ENCODE measurements at regions not wholly inside any gene's neighbourhood (a gene's known extent, or its start where the extent isn't known, plus 50 kb on each side); places are given as distances from the start of the nearest gene placed in this dataset.

GRCh38 chr7:106463851-106464611 is 179.2 kb upstream of the NAMPT start:
- TF ChIP-seq, protein P1, sequence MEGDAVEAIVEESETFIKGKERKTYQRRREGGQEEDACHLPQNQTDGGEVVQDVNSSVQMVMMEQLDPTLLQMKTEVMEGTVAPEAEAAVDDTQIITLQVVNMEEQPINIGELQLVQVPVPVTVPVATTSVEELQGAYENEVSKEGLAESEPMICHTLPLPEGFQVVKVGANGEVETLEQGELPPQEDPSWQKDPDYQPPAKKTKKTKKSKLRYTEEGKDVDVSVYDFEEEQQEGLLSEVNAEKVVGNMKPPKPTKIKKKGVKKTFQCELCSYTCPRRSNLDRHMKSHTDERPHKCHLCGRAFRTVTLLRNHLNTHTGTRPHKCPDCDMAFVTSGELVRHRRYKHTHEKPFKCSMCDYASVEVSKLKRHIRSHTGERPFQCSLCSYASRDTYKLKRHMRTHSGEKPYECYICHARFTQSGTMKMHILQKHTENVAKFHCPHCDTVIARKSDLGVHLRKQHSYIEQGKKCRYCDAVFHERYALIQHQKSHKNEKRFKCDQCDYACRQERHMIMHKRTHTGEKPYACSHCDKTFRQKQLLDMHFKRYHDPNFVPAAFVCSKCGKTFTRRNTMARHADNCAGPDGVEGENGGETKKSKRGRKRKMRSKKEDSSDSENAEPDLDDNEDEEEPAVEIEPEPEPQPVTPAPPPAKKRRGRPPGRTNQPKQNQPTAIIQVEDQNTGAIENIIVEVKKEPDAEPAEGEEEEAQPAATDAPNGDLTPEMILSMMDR (IDR thresholded peaks at IDR 0.05; ENCODE audit: extremely low read depth, insufficient read depth, missing control alignments): no peak
- in situ Hi-C loops (cut with MboI; ENCODE audit: low pct_unique_long_range_greater_than_20kb, low sequenced_read_pairs, unreplicated experiment): loop anchor here (5.0 to 25.0 kb wide), 2 partner anchors 287 to 402 kb away; no protein-coding TSS in a partner anchor
- DNase-seq (ENCODE audit: low spot score): no peak

- TF ChIP-seq, protein P1 (IDR thresholded peaks at IDR 0.05; ENCODE audit: extremely low read depth, insufficient read depth, missing control alignments): no peak
- in situ Hi-C loops (cut with MboI; ENCODE audit: low pct_unique_long_range_greater_than_20kb, low sequenced_read_pairs, unreplicated experiment): loop anchor here (5.0 to 25.0 kb wide), 2 partner anchors 286 to 401 kb away; no protein-coding TSS in a partner anchor
- DNase-seq (ENCODE audit: low spot score): no peak
These were observed 178.2 kb upstream of the NAMPT start for GRCh38 chr7:106462914-106463482.

DNA sequence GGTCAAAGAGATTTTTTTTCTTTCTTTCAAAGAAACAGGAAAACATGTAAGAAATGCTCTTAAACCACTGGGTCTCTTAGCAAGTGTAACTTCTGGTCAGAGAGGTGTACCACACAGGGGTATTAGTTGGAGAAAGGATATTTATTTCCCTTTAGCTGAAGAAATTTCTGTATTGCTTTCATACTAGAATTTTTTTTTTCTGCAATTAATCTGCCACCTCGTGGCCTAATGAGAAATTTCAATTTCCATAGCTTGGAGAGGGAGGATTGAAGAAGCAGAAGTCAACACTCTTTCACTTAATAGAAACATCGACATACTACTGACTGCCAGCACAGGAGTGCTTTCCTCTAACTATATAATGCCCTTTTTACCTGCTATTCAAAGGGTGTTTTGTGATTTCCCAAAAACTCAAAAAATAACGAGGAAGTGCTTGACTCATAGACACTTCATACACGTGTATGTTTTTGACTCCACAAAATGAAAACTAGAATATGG is 177.6 kb upstream of the NAMPT start:
- DNase-seq (ENCODE audit: low spot score): peak; percentile 9
- TF ChIP-seq, protein P1 (IDR thresholded peaks at IDR 0.05; ENCODE audit: extremely low read depth, insufficient read depth, missing control alignments): peak; percentile 57
- in situ Hi-C loops (cut with MboI; ENCODE audit: low pct_unique_long_range_greater_than_20kb, low sequenced_read_pairs, unreplicated experiment): loop anchor here (5.0 to 25.0 kb wide), 2 partner anchors 285 to 400 kb away; no protein-coding TSS in a partner anchor

DNA sequence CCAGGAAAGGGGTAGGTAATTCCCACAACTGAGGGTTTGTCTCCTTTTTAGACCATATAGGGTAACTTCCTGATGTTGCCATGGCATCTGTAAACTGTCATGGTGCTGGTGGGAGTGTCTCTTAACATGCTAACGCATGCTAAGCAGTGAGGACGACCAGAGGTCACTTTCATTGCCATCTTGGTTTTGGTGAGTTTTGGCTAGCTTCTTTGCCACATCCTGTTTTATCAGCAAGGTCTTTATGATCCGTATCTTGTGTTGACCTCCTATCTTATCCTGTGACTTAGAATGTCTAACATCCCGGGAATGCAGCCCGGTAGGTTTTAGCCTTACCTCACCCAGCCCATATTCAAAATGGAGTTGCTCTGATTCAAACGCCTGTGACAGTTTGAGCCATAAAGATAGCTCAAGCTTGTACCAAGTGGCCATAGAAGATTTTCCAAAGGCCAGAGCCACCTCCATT is 176.0 kb upstream of the NAMPT start:
- in situ Hi-C loops (cut with MboI; ENCODE audit: low pct_unique_long_range_greater_than_20kb, low sequenced_read_pairs, unreplicated experiment): loop anchor here (5.0 to 25.0 kb wide), 2 partner anchors 284 to 399 kb away; no protein-coding TSS in a partner anchor
- TF ChIP-seq, protein P1 (IDR thresholded peaks at IDR 0.05; ENCODE audit: extremely low read depth, insufficient read depth, missing control alignments): no peak
- no peak for DNase-seq (ENCODE audit: low spot score)

DNA sequence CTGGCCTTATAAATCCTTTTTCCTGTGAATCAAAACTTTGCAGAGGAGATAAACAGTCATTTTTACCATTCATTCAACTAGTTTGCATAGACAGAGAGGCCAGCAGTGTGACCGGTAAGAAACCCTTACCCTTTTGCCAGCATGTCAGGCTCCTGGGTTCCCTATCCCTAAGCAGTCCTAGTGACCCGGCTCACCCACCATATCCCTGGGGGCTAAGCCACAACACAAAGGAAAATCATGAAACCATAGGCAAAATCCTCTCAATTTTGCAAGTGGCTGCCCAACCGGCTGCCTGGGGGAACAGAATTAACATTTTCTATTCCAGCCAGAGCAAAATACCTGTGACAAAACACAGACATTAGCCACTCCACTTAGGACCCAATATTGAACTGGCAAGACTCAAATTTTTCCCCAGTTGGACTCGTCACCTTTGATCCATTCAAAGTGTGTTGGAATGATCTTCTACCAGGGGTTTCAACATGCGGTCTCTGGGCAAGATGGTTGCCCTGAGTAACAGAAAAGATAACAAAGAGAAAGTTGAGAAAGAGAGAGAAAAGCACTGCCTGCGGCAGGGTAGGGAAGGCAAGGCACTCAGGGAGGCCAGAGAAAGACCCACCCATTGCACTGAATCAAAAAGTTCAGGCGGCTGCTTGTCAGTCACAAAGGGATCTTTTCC is 174.8 kb upstream of the NAMPT start:
- DNase-seq (ENCODE audit: low spot score): no peak
- in situ Hi-C loops (cut with MboI; ENCODE audit: low pct_unique_long_range_greater_than_20kb, low sequenced_read_pairs, unreplicated experiment): loop anchor here (5.0 to 25.0 kb wide), 2 partner anchors 282 to 397 kb away; no protein-coding TSS in a partner anchor
- TF ChIP-seq, protein P1 (IDR thresholded peaks at IDR 0.05; ENCODE audit: extremely low read depth, insufficient read depth, missing control alignments): no peak

GRCh38 chr7:106457678-106458077 is 172.9 kb upstream of the NAMPT start:
- TF ChIP-seq, protein P1 (IDR thresholded peaks at IDR 0.05; ENCODE audit: extremely low read depth, insufficient read depth, missing control alignments): no peak
- no peak for DNase-seq (ENCODE audit: low spot score)
- in situ Hi-C loops (cut with MboI; ENCODE audit: low pct_unique_long_range_greater_than_20kb, low sequenced_read_pairs, unreplicated experiment): loop anchor here (25.0 kb wide), 1 partner anchor 395 kb away; no protein-coding TSS in a partner anchor
